HFF-Myc (cell line): ENCODE measurements at regions not wholly inside any gene's neighbourhood (a gene's known extent, or its start where the extent isn't known, plus 50 kb on each side); places are given as distances from the start of the nearest gene placed in this dataset.

Experiments
- DNase-seq: peaks from one replicate; pipeline ENCODE4 v3.0.0-alpha.2; 2011; ENCODE audit warnings: low read depth; ENCODE audit errors: extremely low read depth
- H3K4me3 ChIP-seq: replicated peaks from 2 replicates; pipeline ENCODE4 v1.5.1; 2011; ENCODE audit warnings: low read depth, mild to moderate bottlenecking, control low read depth, low read length
- TF ChIP-seq, protein P1 (sequence below): IDR thresholded peaks from 2 replicates; pipeline ENCODE4 v1.5.1; 2012; ENCODE audit warnings: mild to moderate bottlenecking, low read depth, low read length, control low read depth; ENCODE audit errors: missing control alignments

DNA sequence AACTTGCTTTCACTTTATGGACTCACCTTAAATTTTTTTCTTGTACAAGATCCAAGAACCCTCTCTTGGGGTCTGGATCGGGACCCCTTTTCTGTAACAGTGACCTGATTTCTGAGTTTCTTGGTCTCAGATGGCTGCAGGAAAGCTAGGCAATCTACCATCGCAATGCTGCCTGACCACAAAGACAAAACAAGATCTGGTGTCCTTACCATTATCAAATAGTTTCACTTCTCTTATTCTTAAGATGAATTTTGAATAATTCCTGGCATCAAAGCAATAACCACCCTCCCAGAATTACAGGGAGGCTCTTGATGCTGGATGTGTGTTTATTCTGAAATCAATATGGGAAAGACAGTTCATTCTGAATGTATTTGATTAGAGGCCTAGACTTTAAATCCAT is 77.4 kb upstream of the FRMD4A start:
- TF ChIP-seq, protein P1, sequence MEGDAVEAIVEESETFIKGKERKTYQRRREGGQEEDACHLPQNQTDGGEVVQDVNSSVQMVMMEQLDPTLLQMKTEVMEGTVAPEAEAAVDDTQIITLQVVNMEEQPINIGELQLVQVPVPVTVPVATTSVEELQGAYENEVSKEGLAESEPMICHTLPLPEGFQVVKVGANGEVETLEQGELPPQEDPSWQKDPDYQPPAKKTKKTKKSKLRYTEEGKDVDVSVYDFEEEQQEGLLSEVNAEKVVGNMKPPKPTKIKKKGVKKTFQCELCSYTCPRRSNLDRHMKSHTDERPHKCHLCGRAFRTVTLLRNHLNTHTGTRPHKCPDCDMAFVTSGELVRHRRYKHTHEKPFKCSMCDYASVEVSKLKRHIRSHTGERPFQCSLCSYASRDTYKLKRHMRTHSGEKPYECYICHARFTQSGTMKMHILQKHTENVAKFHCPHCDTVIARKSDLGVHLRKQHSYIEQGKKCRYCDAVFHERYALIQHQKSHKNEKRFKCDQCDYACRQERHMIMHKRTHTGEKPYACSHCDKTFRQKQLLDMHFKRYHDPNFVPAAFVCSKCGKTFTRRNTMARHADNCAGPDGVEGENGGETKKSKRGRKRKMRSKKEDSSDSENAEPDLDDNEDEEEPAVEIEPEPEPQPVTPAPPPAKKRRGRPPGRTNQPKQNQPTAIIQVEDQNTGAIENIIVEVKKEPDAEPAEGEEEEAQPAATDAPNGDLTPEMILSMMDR: no peak
- no peak for DNase-seq
- H3K4me3 ChIP-seq: no peak overlapping the region

- no peak overlapping the region for H3K4me3 ChIP-seq
- DNase-seq: no peak
- TF ChIP-seq, protein P1: no peak
These were observed 76.8 kb upstream of the FRMD4A start for GRCh38 chr10:14407567-14407966.

GRCh38 chr10:14405076-14406065 is 74.6 kb upstream of the FRMD4A start:
- TF ChIP-seq, protein P1: no peak
- no peak overlapping the region for H3K4me3 ChIP-seq
- no peak for DNase-seq

- TF ChIP-seq, protein P1: no peak
- no peak for DNase-seq
- H3K4me3 ChIP-seq: no peak overlapping the region
These were observed 73.3 kb upstream of the FRMD4A start for GRCh38 chr10:14403881-14404623.

- no peak for DNase-seq
- H3K4me3 ChIP-seq: no peak overlapping the region
- TF ChIP-seq, protein P1: no peak
These were observed 72.6 kb upstream of the FRMD4A start for GRCh38 chr10:14403359-14403758.

DNA sequence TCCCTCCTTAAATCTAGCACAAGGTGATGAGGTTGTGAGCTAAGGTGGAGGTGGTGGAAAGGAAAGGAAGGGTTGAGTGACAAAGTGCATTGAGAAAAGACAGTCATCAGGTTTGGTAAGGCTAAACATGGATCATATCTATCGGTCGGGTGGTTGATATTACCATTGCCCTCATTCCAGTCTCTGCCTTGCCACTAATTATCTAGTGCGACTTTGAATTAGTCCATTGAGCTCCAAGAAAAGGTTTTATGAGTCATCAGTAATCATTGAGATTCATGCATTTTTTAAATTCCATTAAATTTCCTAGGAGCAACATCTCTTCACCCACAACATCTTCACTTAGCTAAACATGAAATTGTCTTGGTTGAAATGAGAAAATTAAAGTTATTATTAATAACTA is 68.9 kb upstream of the FRMD4A start:
- TF ChIP-seq, protein P1: no peak
- no peak overlapping the region for H3K4me3 ChIP-seq
- DNase-seq: no peak
